ENCODE measurements at regions not wholly inside any gene's neighbourhood (a gene's known extent, or its start where the extent isn't known, plus 50 kb on each side); places are given as distances from the start of the nearest gene placed in this dataset.

DNA sequence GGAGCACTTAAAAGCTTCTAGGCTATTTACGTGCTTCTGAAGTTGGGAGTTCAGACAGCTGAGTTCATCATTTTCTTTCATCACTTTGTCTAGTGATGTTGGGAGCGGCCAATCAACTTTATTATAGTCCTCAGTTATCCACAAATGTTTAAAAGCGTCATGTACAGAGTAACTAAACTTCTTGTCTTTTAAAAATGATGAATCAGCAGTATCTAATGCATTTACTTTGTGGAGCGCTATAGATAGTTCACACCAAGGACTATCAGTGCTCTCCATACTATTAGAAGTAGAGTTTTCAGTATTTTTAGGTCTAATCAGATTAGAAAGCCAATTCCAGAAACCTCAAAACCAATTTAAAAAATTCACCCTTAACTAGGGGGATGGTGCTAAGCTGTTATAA is 778.7 kb upstream of the PRMT6 start:
- no peak for TF ChIP-seq CTCF (IDR thresholded peaks at IDR 0.05; ENCODE audit: insufficient read depth, low read length)
- no peak for TF ChIP-seq GABPA (IDR thresholded peaks at IDR 0.05; ENCODE audit: low read depth)
